Uterus (tissue), 2 donors: ENCODE measurements at regions not wholly inside any gene's neighbourhood (a gene's known extent, or its start where the extent isn't known, plus 50 kb on each side); places are given as distances from the start of the nearest gene placed in this dataset.
"Not testable (repeated sequence)": the region's sequence is repeated elsewhere in the genome, so short reads cannot be mapped to it uniquely, and the experiment has no call there.

ENCODE experiments used
- POLR2A ChIP-seq, 2 donors: fragments of 450-650 bp; IDR thresholded peaks; one replicate each; pipeline ENCODE4 v1.6.1; 2016; ENCODE audit warnings: antibody characterized with exemption in 2 of 2, mild to moderate bottlenecking in 1 of 2, moderate library complexity in 1 of 2
- TF ChIP-seq, protein P1 (sequence below), 4 experiments: fragments of 200-600 bp in 2 of 4; fragments of 450-650 bp in 2 of 4; sonication (generic) in 2 of 4; IDR thresholded peaks; one replicate each; pipeline ENCODE4 v1.5.1; 2016 to 2019; ENCODE audit warnings: antibody characterized with exemption in 4 of 4, mild to moderate bottlenecking in 2 of 4, moderate library complexity in 1 of 4

DNA sequence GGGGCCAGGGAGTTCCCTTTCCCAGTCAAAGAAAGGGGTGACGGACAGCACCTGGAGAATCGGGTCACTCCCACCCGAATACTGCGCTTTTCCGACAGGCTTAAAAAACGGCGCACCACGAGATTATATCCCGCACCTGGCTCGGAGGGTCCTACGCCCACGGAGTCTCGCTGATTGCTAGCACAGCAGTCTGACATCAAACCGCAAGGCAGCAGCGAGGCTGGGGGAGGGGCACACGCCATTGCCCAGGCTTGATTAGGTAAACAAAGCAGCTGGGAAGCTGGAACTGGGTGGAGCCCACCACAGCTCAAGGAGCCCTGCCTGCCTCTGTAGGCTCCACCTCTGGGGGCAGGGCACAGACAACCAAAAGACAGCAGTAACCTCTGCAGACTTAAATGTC, 223.6 kb downstream of the ETV1 start:
- not testable (repeated sequence) for TF ChIP-seq POLR2A (IDR thresholded peaks at IDR 0.05)
- TF ChIP-seq, protein P1, sequence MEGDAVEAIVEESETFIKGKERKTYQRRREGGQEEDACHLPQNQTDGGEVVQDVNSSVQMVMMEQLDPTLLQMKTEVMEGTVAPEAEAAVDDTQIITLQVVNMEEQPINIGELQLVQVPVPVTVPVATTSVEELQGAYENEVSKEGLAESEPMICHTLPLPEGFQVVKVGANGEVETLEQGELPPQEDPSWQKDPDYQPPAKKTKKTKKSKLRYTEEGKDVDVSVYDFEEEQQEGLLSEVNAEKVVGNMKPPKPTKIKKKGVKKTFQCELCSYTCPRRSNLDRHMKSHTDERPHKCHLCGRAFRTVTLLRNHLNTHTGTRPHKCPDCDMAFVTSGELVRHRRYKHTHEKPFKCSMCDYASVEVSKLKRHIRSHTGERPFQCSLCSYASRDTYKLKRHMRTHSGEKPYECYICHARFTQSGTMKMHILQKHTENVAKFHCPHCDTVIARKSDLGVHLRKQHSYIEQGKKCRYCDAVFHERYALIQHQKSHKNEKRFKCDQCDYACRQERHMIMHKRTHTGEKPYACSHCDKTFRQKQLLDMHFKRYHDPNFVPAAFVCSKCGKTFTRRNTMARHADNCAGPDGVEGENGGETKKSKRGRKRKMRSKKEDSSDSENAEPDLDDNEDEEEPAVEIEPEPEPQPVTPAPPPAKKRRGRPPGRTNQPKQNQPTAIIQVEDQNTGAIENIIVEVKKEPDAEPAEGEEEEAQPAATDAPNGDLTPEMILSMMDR (IDR thresholded peaks at IDR 0.05) = not testable (repeated sequence)
